Testis (tissue), 2 donors: ENCODE measurements at regions not wholly inside any gene's neighbourhood (a gene's known extent, or its start where the extent isn't known, plus 50 kb on each side); places are given as distances from the start of the nearest gene placed in this dataset.

Experiments
- DNase-seq: peaks from one replicate; pipeline ENCODE4 v3.0.0-alpha.2; 2019
- H3K27ac ChIP-seq, 2 donors: fragments of 200-600 bp; sonication (generic); one replicate each; pipeline ENCODE4 v1.5.1; 2019
- H3K27me3 ChIP-seq: fragments of 200-600 bp; sonication (generic); one replicate; pipeline ENCODE4 v1.5.1; 2019
- H3K36me3 ChIP-seq: fragments of 200-600 bp; sonication (generic); one replicate; pipeline ENCODE4 v1.5.1; 2017; ENCODE audit warnings: low read depth; ENCODE audit errors: missing control alignments
- H3K4me1 ChIP-seq: fragments of 200-600 bp; sonication (generic); one replicate; pipeline ENCODE4 v1.5.1; 2019
- H3K4me3 ChIP-seq, 2 donors: fragments of 200-600 bp; sonication (generic); one replicate each; pipeline ENCODE4 v1.5.1; 2017 to 2019
- H3K9me3 ChIP-seq: fragments of 200-600 bp; sonication (generic); one replicate; pipeline ENCODE4 v1.5.1; 2017
- CTCF ChIP-seq, 3 experiments: fragments of 450-650 bp in 2 of 3; fragments of 200-600 bp in 1 of 3; sonication (generic) in 1 of 3; IDR thresholded peaks; one replicate each; pipeline ENCODE4 v1.5.1; 2016 to 2019; ENCODE audit warnings: antibody characterized with exemption in 3 of 3, mild to moderate bottlenecking in 2 of 3, moderate library complexity in 1 of 3
- POLR2A ChIP-seq: fragments of 450-650 bp; IDR thresholded peaks from one replicate; pipeline ENCODE4 v1.6.1; 2017; ENCODE audit warnings: antibody characterized with exemption, mild to moderate bottlenecking, moderate library complexity
- WGBS, 2 donors: methylation state at CpG; one replicate each; pipeline ENCODE4 v1.1.5; 2018; 5-methylcytosine and 5-hydroxymethylcytosine counted together
- intact Hi-C: fragments of 100-400 bp; cut with DNase I; formaldehyde crosslinking; loops from one replicate; pipeline ENCODE4 v1.15.1; 2023; ENCODE audit warnings: low total_unique reads

GRCh38 chr5:12208366-12209100 lies 304.3 kb upstream of the CTNND2 start:
- no peaks in the 10 kb centered on the region for H3K36me3 ChIP-seq
- H3K27ac ChIP-seq, result no peak overlapping the region
- TF ChIP-seq POLR2A, result no peak
- no peak for TF ChIP-seq CTCF (IDR thresholded peaks at IDR 0.05)
- H3K27me3 ChIP-seq, result no peaks in the 10 kb centered on the region
- no peak for DNase-seq
- no peaks in the 10 kb centered on the region for H3K9me3 ChIP-seq
- WGBS, 2 donors, result 79% methylated on average over 4 of the region's 4 CpGs
- no peak overlapping the region for H3K4me3 ChIP-seq
- no peaks in the 10 kb centered on the region for H3K4me1 ChIP-seq
- intact Hi-C loops, result no loop called here

GRCh38 chr5:12204761-12205160 lies 300.5 kb upstream of the CTNND2 start:
- H3K4me3 ChIP-seq, result no peak overlapping the region
- no peak overlapping the region for H3K27ac ChIP-seq
- H3K4me1 ChIP-seq, result no peaks in the 10 kb centered on the region
- DNase-seq, result no peak
- H3K27me3 ChIP-seq, result no peaks in the 10 kb centered on the region
- H3K9me3 ChIP-seq, result no peaks in the 10 kb centered on the region
- WGBS, 2 donors, result 78 to 90% methylated on average over 2 of the region's 2 CpGs
- TF ChIP-seq POLR2A (no peak), CTCF (IDR thresholded peaks at IDR 0.05) (no peak)
- intact Hi-C loops, result no loop called here
- H3K36me3 ChIP-seq, result no peaks in the 10 kb centered on the region

GRCh38 chr5:12193536-12193935 lies 289.3 kb upstream of the CTNND2 start:
- Histone ChIP-seq H3K9me3 (no peaks in the 10 kb centered on the region), H3K27me3 (no peaks in the 10 kb centered on the region), H3K27ac (no peak overlapping the region), H3K4me1 (no peaks in the 10 kb centered on the region), H3K4me3 (no peak overlapping the region), H3K36me3 (no peaks in the 10 kb centered on the region)
- 65 to 77% methylated on average over 9 of the region's 9 CpGs for WGBS, 2 donors
- no peak for TF ChIP-seq POLR2A
- no peak for DNase-seq
- intact Hi-C loops, result no loop called here

- WGBS, 2 donors, result 80 to 81% methylated on average over 6 of the region's 6 CpGs
- Histone ChIP-seq H3K9me3 (no peaks in the 10 kb centered on the region), H3K4me3 (no peak overlapping the region), H3K27ac (no peak overlapping the region), H3K36me3 (no peaks in the 10 kb centered on the region), H3K27me3 (no peaks in the 10 kb centered on the region), H3K4me1 (no peaks in the 10 kb centered on the region)
- no peak for DNase-seq
- TF ChIP-seq CTCF (IDR thresholded peaks at IDR 0.05), result no peak
- intact Hi-C loops, result no loop called here
Observed at GRCh38 chr5:12183003-12183402, 278.8 kb upstream of the CTNND2 start.

- TF ChIP-seq POLR2A (no peak), CTCF (IDR thresholded peaks at IDR 0.05) (no peak)
- no peak overlapping the region for H3K27ac ChIP-seq
- no peaks in the 10 kb centered on the region for H3K4me1 ChIP-seq
- intact Hi-C loops, result no loop called here
- no peaks in the 10 kb centered on the region for H3K36me3 ChIP-seq
- no peak for DNase-seq
- H3K4me3 ChIP-seq, result no peak overlapping the region
- no peaks in the 10 kb centered on the region for H3K9me3 ChIP-seq
- H3K27me3 ChIP-seq, result no peaks in the 10 kb centered on the region
Observed at GRCh38 chr5:12177851-12178250, 273.6 kb upstream of the CTNND2 start.
